GM12801 (cell line): ENCODE measurements at regions not wholly inside any gene's neighbourhood (a gene's known extent, or its start where the extent isn't known, plus 50 kb on each side); places are given as distances from the start of the nearest gene placed in this dataset.

ENCODE experiments used
- CTCF ChIP-seq: IDR thresholded peaks from one replicate; pipeline ENCODE4 v1.5.1; 2011; ENCODE audit warnings: control low read depth; ENCODE audit not compliant: insufficient read length; ENCODE audit errors: extremely low read depth

GRCh38 chr1:219310181-219310728 lies 136.6 kb downstream of the LYPLAL1 start:
- TF ChIP-seq CTCF: no peak

- no peak for TF ChIP-seq CTCF
Observed at GRCh38 chr1:219308367-219308766, 134.7 kb downstream of the LYPLAL1 start.

GRCh38 chr1:219304227-219305226 lies 130.8 kb downstream of the LYPLAL1 start:
- no peak for TF ChIP-seq CTCF

GRCh38 chr1:219302697-219303096 lies 129.0 kb downstream of the LYPLAL1 start:
- TF ChIP-seq CTCF: no peak

GRCh38 chr1:219299420-219299819 lies 125.7 kb downstream of the LYPLAL1 start:
- TF ChIP-seq CTCF: no peak

GRCh38 chr1:219298571-219299148 lies 125.0 kb downstream of the LYPLAL1 start:
- no peak for TF ChIP-seq CTCF
